CD4-positive, alpha-beta T cell (primary cell): ENCODE measurements at regions not wholly inside any gene's neighbourhood (a gene's known extent, or its start where the extent isn't known, plus 50 kb on each side); places are given as distances from the start of the nearest gene placed in this dataset.

Experiments
- ATAC-seq: fragments of 200-7000 bp; cut with Tn5 transposase; one replicate; pipeline ENCODE4 v1.10.0; 2022; ENCODE audit warnings: mild to moderate bottlenecking; ENCODE audit not compliant: poor library complexity
- CTCF ChIA-PET: fragments of 350-600 bp; sonication (Branson Sonifier 250); formaldehyde crosslinking; loops from one replicate; lab custom pipeline; 2021; ENCODE audit warnings: antibody characterized with exemption, inconsistent platforms; lab: Charles Lee
- POLR2A ChIA-PET: fragments of 350-600 bp; sonication (Branson Sonifier 250); formaldehyde crosslinking; loops from one replicate; lab custom pipeline; 2021; ENCODE audit warnings: antibody characterized with exemption, inconsistent platforms; lab: Charles Lee
- DNase-seq, 14 experiments: peaks; one replicate each; pipeline ENCODE4 v3.0.0-alpha.2; 2013 to 2020; ENCODE audit warnings: mixed read lengths in 2 of 14
- H3K27ac ChIP-seq, 2 donors: one replicate each; pipeline versions ENCODE4 v1.5.1 to v1.7.0; 2013; ENCODE audit warnings: low read length in 2 of 2, low read depth in 1 of 2, mild to moderate bottlenecking in 1 of 2
- H3K27me3 ChIP-seq, 2 experiments: 1 replicate in 1 of 2; 2 replicates in 1 of 2; pipeline versions ENCODE4 v1.6.1 to v1.7.0; 2013; ENCODE audit warnings: low read length in 2 of 2, control low read depth in 1 of 2, mild to moderate bottlenecking in 1 of 2, moderate library complexity in 1 of 2; ENCODE audit not compliant: insufficient read depth in 2 of 2, control insufficient read depth in 1 of 2
- H3K36me3 ChIP-seq: one replicate; pipeline ENCODE4 v1.6.1; 2013; ENCODE audit warnings: low read length, control low read depth; ENCODE audit not compliant: insufficient read depth
- H3K4me1 ChIP-seq: one replicate; pipeline ENCODE4 v1.6.1; 2013; ENCODE audit warnings: low read length, control low read depth; ENCODE audit not compliant: insufficient read depth
- H3K4me3 ChIP-seq: one replicate; pipeline ENCODE4 v1.5.1; 2013; ENCODE audit warnings: mild to moderate bottlenecking, low read length, moderate library complexity
- H3K9me3 ChIP-seq, 2 experiments: 1 replicate in 1 of 2; 2 replicates in 1 of 2; pipeline versions ENCODE4 v1.6.1 to v1.7.0; 2013; ENCODE audit warnings: low read length in 2 of 2, mild to moderate bottlenecking in 2 of 2, control low read depth in 1 of 2, moderate library complexity in 1 of 2; ENCODE audit not compliant: control insufficient read depth in 1 of 2, insufficient read depth in 1 of 2
- H3K27ac Mint-ChIP-seq: one replicate; pipeline ENCODE4 v1.8.0; 2020; ENCODE audit warnings: mixed read lengths
- H3K27me3 Mint-ChIP-seq: one replicate; pipeline ENCODE4 v1.8.0; 2021; ENCODE audit warnings: mixed read lengths
- H3K36me3 Mint-ChIP-seq: one replicate; pipeline ENCODE4 v1.8.0; 2021; ENCODE audit warnings: low read depth, mixed read lengths
- H3K4me1 Mint-ChIP-seq: one replicate; pipeline ENCODE4 v1.8.0; 2021; ENCODE audit warnings: low read depth, mixed read lengths
- H3K4me3 Mint-ChIP-seq: one replicate; pipeline ENCODE4 v1.8.0; 2020; ENCODE audit warnings: mild to moderate bottlenecking, mixed read lengths
- H3K9me3 Mint-ChIP-seq: one replicate; pipeline ENCODE4 v1.8.0; 2020; ENCODE audit warnings: mixed read lengths
- intact Hi-C, 2 experiments: fragments of 100-400 bp; cut with DNase I in 1 of 2; cut with micrococcal nuclease in 1 of 2; formaldehyde crosslinking; loops; one replicate each; pipeline versions ENCODE4 v1.15.1 to v1.9.0; 2023 to 2025; cut with DNase I, micrococcal nuclease
- TF ChIP-seq, protein P1 (sequence below): fragments of 200-600 bp; IDR thresholded peaks from one replicate; pipeline ENCODE4 v1.8.0; 2022; ENCODE audit warnings: antibody characterized with exemption, mild to moderate bottlenecking

DNA sequence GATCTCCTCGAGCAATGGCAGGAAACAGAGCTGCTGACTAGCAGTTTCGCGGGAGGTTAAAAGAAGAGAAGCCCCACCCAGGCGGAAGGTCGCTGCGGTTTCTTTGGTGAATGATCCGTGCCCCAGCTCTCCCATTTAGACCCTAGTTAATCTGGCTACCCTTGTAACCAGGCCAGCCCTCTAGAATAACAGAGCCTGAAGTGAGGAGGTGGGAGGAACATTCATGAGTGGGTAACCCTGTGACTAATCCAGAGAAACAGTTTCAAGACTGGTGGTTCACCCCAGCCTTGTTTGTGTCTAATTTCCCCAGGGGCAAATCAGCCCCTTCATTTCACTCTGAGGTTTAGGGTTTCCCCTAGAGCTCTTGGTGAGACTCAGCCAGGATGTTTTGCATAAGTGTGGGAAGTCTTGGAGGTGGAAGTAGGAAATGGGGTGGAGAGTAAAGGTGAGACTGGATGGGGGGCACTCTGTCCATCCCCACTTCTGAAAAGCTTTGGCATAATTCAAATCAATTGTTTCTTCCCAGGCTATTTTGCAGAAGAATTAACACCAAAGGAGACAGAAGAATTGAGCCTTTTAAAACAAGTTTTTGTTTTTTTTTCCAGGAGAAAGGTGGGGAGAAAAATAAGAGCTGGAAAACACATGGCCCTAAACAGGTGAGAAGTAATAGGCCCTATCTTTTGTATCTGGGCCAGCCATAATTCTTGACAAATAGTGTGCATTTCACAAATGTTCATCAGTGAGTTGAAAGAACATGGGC lies 303.1 kb downstream of the RPLP1 start:
- Histone ChIP-seq H3K4me3 (peak overlapping the region; percentile 15), H3K27ac (no peak overlapping the region), H3K27me3 (no peaks in the 10 kb centered on the region), H3K9me3 (peaks cover 0 to 7% of the 10 kb centered on the region in 2 experiments), H3K36me3 (no peaks in the 10 kb centered on the region), H3K4me1 (peaks cover 71% of the 10 kb centered on the region)
- Mint-ChIP-seq H3K4me1 (peaks cover 94% of the 10 kb centered on the region), H3K4me3 (peak overlapping the region; percentile 73), H3K9me3 (no peaks in the 10 kb centered on the region), H3K36me3 (no peaks in the 10 kb centered on the region), H3K27ac (peak overlapping the region; percentile 77), H3K27me3 (peaks cover 6% of the 10 kb centered on the region)
- peak; percentile 57 for ATAC-seq
- intact Hi-C loops, result loop anchor here (2.0 to 10.0 kb wide), 7 partner anchors 27 to 799 kb away; no protein-coding TSS in a partner anchor
- POLR2A ChIA-PET, result interaction anchor here (0.6 to 10.5 kb wide), 12 partner anchors 12 to 737 kb away, joined by 3 to 160 read pairs (median 4); partner anchors contain the start of gene TLE3
- TF ChIP-seq, protein P1, sequence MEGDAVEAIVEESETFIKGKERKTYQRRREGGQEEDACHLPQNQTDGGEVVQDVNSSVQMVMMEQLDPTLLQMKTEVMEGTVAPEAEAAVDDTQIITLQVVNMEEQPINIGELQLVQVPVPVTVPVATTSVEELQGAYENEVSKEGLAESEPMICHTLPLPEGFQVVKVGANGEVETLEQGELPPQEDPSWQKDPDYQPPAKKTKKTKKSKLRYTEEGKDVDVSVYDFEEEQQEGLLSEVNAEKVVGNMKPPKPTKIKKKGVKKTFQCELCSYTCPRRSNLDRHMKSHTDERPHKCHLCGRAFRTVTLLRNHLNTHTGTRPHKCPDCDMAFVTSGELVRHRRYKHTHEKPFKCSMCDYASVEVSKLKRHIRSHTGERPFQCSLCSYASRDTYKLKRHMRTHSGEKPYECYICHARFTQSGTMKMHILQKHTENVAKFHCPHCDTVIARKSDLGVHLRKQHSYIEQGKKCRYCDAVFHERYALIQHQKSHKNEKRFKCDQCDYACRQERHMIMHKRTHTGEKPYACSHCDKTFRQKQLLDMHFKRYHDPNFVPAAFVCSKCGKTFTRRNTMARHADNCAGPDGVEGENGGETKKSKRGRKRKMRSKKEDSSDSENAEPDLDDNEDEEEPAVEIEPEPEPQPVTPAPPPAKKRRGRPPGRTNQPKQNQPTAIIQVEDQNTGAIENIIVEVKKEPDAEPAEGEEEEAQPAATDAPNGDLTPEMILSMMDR, result no peak
- DNase-seq, result peak; percentile 29 to 88 (median 68)
- CTCF ChIA-PET, result interaction anchor here (1.0 to 2.8 kb wide), 5 partner anchors 35 to 732 kb away, joined by 3 to 12 read pairs (median 4); partner anchors contain the start of gene TLE3

DNA sequence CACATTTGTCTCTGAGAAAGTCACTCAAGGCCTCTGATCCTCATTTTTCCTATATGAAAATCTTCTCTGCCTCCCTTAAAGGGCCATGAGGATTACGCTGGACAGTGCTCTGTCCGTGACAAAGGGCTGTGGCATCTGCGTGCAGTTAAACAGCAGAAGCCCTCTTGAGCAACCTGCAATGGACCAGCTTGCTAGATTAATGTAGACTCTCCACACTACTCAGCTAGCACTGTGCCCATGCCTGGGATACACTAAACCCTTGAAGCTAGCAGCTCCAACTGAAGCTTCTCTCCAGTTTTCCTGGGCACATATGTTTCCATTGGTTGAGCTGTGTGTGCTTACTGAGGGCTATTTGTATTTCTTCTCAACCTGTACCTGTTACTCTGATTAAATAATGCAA lies 303.8 kb downstream of the RPLP1 start:
- DNase-seq, result peak in 1 of 14 experiments; percentile 14
- intact Hi-C loops, result loop anchor here (2.0 to 10.0 kb wide), 6 partner anchors 46 to 798 kb away; no protein-coding TSS in a partner anchor

DNA sequence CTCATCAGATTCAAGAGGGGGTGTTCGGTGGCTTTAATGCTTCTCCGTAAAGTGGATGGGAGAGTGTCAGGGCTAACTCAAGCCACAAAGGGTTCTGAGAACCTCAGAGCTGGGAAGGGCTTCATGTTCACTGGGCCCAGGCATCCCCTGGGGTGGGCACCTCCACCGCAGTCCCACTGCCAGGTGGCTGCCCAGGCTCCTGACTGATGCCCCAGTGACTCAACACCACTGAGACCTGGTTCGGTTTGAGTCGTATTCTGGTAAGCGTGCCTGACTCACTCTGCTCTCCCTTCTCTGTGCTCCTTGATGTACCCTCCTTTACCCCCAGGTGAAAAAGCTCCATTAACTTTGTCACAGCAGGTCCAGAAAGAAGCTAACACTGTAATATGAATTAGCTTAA lies 304.6 kb downstream of the RPLP1 start:
- ChIA-PET CTCF (interaction anchor here (1.2 to 3.2 kb wide), 5 partner anchors 25 to 344 kb away, joined by 4 to 12 read pairs (median 6); partner anchors contain the start of gene TLE3), POLR2A (interaction anchor here (0.6 to 10.5 kb wide), 6 partner anchors 12 to 341 kb away, joined by 3 to 160 read pairs (median 4); partner anchors contain the start of gene TLE3)
- peak overlapping the region; percentile 33 for H3K27ac Mint-ChIP-seq
- DNase-seq, result peak in 5 of 14 experiments; percentile 26 to 64 (median 36)
- no peaks in the 10 kb centered on the region for H3K9me3 Mint-ChIP-seq
- Histone ChIP-seq H3K36me3 (no peaks in the 10 kb centered on the region), H3K9me3 (peaks cover 0 to 7% of the 10 kb centered on the region in 2 experiments), H3K4me1 (peaks cover 81% of the 10 kb centered on the region), H3K4me3 (no peak overlapping the region), H3K27me3 (no peaks in the 10 kb centered on the region), H3K27ac (no peak overlapping the region)
- H3K4me3 Mint-ChIP-seq, result peak overlapping the region; percentile 12
- intact Hi-C loops, result loop anchor here (2.0 to 10.0 kb wide), 6 partner anchors 45 to 798 kb away; no protein-coding TSS in a partner anchor
- H3K36me3 Mint-ChIP-seq, result no peaks in the 10 kb centered on the region
- ATAC-seq, result no peak
- TF ChIP-seq, protein P1, result no peak
- no peaks in the 10 kb centered on the region for H3K27me3 Mint-ChIP-seq
- peaks cover 95% of the 10 kb centered on the region for H3K4me1 Mint-ChIP-seq

More for the DNA sequence above, 303.8 kb downstream of the RPLP1 start:
- Histone ChIP-seq H3K27me3 (no peaks in the 10 kb centered on the region), H3K36me3 (no peaks in the 10 kb centered on the region), H3K27ac (no peak overlapping the region), H3K9me3 (peaks cover 0 to 7% of the 10 kb centered on the region in 2 experiments), H3K4me3 (no peak overlapping the region), H3K4me1 (peaks cover 78% of the 10 kb centered on the region)
- ChIA-PET CTCF (interaction anchor here (1.0 to 2.8 kb wide), 5 partner anchors 35 to 731 kb away, joined by 3 to 12 read pairs (median 4); partner anchors contain the start of gene TLE3), POLR2A (interaction anchor here (0.6 to 10.5 kb wide), 7 partner anchors 13 to 736 kb away, joined by 3 to 160 read pairs (median 4); partner anchors contain the start of gene TLE3)
- ATAC-seq, result no peak
- Mint-ChIP-seq H3K9me3 (no peaks in the 10 kb centered on the region), H3K36me3 (no peaks in the 10 kb centered on the region), H3K4me3 (peak overlapping the region; percentile 73), H3K27me3 (peaks cover 6% of the 10 kb centered on the region), H3K4me1 (peaks cover 94% of the 10 kb centered on the region), H3K27ac (no peak overlapping the region)
- TF ChIP-seq, protein P1, result no peak
